MM.1S (cell line): ENCODE measurements at regions not wholly inside any gene's neighbourhood (a gene's known extent, or its start where the extent isn't known, plus 50 kb on each side); places are given as distances from the start of the nearest gene placed in this dataset.

ENCODE experiments used
- EZH2 ChIP-seq: fragments of 300-600 bp; sonication (generic); optimal IDR thresholded peaks from 2 replicates; pipeline ENCODE3; 2017; ENCODE audit warnings: low read depth, mild to moderate bottlenecking, antibody characterized with exemption, low read length, mixed read lengths
- EZH2phosphoT487 ChIP-seq: fragments of 300-600 bp; sonication (generic); IDR thresholded peaks from 2 replicates; pipeline ENCODE4 v1.6.1; 2018; ENCODE audit warnings: antibody characterized with exemption, low read length
- TF ChIP-seq, protein P1 (sequence below): fragments of 300-600 bp; sonication (generic); IDR thresholded peaks from 2 replicates; pipeline ENCODE4 v1.5.1; 2016; ENCODE audit warnings: antibody characterized with exemption, low read length, mixed read lengths

DNA sequence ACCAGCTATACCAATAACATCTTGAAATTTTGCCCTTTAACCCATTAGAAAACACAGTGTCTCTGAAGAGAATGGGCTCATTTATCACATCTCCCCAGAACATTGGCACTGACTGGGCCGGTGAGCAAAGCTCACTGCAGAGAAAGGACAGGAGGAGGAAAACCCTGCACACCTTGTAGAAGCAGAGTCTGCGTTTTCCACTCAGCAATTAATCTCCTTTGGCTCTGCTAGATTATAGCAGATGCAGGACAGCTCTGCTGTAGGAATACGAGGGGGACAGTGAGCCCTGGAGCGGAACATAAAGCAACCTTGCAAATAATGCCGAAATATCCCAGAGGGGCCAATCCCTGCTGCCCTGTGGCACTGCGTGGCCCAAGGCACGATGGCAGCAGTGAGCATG, 113.9 kb downstream of the TSN start:
- TF ChIP-seq, protein P1, sequence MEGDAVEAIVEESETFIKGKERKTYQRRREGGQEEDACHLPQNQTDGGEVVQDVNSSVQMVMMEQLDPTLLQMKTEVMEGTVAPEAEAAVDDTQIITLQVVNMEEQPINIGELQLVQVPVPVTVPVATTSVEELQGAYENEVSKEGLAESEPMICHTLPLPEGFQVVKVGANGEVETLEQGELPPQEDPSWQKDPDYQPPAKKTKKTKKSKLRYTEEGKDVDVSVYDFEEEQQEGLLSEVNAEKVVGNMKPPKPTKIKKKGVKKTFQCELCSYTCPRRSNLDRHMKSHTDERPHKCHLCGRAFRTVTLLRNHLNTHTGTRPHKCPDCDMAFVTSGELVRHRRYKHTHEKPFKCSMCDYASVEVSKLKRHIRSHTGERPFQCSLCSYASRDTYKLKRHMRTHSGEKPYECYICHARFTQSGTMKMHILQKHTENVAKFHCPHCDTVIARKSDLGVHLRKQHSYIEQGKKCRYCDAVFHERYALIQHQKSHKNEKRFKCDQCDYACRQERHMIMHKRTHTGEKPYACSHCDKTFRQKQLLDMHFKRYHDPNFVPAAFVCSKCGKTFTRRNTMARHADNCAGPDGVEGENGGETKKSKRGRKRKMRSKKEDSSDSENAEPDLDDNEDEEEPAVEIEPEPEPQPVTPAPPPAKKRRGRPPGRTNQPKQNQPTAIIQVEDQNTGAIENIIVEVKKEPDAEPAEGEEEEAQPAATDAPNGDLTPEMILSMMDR, result no peak
- TF ChIP-seq EZH2 (no peak), EZH2phosphoT487 (no peak)
